ENCODE measurements at regions not wholly inside any gene's neighbourhood (a gene's known extent, or its start where the extent isn't known, plus 50 kb on each side); places are given as distances from the start of the nearest gene placed in this dataset.
A peak's percentile ranks its signal among the peaks of the same experiment; 100 is the strongest.

DNA sequence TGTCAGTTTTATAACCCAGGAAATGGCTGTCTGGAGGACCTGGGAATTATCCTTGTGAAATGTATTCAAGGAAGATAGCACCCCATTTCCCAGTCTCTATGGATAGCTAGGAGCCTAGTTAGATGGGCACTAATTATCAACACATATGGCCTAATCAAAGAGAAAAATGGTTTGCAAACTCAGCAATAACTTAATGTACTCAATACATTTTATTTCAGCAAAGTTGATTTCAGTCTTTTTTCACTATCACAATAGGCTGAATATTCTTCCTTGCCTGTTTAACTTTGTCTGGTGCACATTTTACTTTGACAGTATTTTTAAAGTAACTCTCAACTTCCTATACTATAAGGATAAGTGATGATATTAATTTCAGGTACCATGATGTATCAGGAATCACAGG is 756.3 kb downstream of the CCDC85A start:
- intact Hi-C loops (cut with DNase I): no loop called here
- no peaks in the 10 kb centered on the region for H3K4me1 ChIP-seq (replicated peaks in 1 of 2)
- H3K36me3 ChIP-seq (replicated peaks in 1 of 2): no peaks in the 10 kb centered on the region
- no peak overlapping the region for H3K4me3 ChIP-seq
- TF ChIP-seq, protein P1, sequence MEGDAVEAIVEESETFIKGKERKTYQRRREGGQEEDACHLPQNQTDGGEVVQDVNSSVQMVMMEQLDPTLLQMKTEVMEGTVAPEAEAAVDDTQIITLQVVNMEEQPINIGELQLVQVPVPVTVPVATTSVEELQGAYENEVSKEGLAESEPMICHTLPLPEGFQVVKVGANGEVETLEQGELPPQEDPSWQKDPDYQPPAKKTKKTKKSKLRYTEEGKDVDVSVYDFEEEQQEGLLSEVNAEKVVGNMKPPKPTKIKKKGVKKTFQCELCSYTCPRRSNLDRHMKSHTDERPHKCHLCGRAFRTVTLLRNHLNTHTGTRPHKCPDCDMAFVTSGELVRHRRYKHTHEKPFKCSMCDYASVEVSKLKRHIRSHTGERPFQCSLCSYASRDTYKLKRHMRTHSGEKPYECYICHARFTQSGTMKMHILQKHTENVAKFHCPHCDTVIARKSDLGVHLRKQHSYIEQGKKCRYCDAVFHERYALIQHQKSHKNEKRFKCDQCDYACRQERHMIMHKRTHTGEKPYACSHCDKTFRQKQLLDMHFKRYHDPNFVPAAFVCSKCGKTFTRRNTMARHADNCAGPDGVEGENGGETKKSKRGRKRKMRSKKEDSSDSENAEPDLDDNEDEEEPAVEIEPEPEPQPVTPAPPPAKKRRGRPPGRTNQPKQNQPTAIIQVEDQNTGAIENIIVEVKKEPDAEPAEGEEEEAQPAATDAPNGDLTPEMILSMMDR (IDR thresholded peaks at IDR 0.05): no peak
- TF ChIP-seq POLR2A (IDR thresholded peaks at IDR 0.05): no peak
- H3K27me3 ChIP-seq: no peaks in the 10 kb centered on the region
- no peak overlapping the region for H3K27ac ChIP-seq
- DNase-seq: no peak
- H3K9me3 ChIP-seq (replicated peaks in 1 of 3): no peaks in the 10 kb centered on the region

GRCh38 chr2:56952871-56953270 is 769.1 kb downstream of the CCDC85A start:
- H3K36me3 ChIP-seq (replicated peaks in 1 of 2): no peaks in the 10 kb centered on the region
- TF ChIP-seq, protein P1 (IDR thresholded peaks at IDR 0.05): no peak
- no peak for TF ChIP-seq POLR2A (IDR thresholded peaks at IDR 0.05)
- H3K4me1 ChIP-seq (replicated peaks in 1 of 2): no peaks in the 10 kb centered on the region
- H3K9me3 ChIP-seq (replicated peaks in 1 of 3): peaks cover 0 to 3% (median 0%) of the 10 kb centered on the region in 3 donors
- H3K27ac ChIP-seq: no peak overlapping the region
- no peaks in the 10 kb centered on the region for H3K27me3 ChIP-seq
- WGBS, 4 donors: 83 to 96% (median 90%) methylated on average over 2 of the region's 2 CpGs
- no peak overlapping the region for H3K4me3 ChIP-seq
- DNase-seq: no peak
- intact Hi-C loops (cut with DNase I): no loop called here

DNA sequence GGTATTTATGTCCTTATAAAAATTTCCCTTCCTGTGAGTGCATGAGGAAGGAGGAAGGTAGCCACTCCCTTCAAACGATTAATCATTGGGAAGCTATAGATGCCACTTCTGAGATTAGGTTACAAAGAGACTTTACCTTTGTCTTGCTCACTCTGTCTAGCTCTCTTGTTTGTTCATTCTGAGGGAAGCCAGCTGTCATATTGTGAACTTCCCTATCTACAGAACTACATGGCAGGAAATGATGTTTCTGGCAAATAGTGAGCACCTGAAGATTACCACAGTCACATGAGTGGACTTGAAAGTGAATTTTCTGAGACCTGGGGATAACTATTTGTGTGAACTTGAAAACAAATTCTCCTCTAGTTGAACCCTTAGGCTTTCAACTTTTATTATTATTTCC is 776.8 kb downstream of the CCDC85A start:
- Histone ChIP-seq H3K27ac (no peak overlapping the region), H3K9me3 (replicated peaks in 1 of 3) (no peaks in the 10 kb centered on the region), H3K4me3 (no peak overlapping the region), H3K27me3 (no peaks in the 10 kb centered on the region), H3K4me1 (replicated peaks in 1 of 2) (no peaks in the 10 kb centered on the region), H3K36me3 (replicated peaks in 1 of 2) (no peaks in the 10 kb centered on the region)
- intact Hi-C loops (cut with DNase I): no loop called here
- 68 to 78% (median 73%) methylated on average over 1 of the region's 1 CpG for WGBS, 4 donors
- TF ChIP-seq, protein P1 (IDR thresholded peaks at IDR 0.05): no peak
- no peak for TF ChIP-seq POLR2A (IDR thresholded peaks at IDR 0.05)
- DNase-seq: no peak

DNA sequence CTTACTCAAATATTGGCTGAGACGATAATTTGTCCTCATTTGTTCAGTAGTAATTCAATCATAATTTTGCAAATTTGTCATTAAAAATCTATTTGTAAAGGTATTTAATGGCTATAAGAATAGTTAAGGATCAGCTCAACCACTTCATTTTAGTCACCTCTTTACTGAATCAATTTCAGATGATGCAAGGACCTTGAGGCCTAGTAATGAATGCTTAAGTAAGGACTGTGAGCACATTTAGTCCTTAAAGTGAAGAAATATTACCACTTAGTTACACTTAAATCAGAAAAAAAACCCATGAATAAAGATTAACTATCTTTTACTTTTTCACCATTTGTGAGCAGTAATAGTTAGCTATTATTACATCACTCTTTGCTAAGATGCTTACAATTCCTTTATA is 778.9 kb downstream of the CCDC85A start:
- no peak for DNase-seq
- intact Hi-C loops (cut with DNase I): no loop called here
- Histone ChIP-seq H3K27ac (no peak overlapping the region), H3K4me3 (peak overlapping the region in 1 of 4 donors; percentile 1), H3K36me3 (replicated peaks in 1 of 2) (no peaks in the 10 kb centered on the region), H3K27me3 (no peaks in the 10 kb centered on the region), H3K4me1 (replicated peaks in 1 of 2) (no peaks in the 10 kb centered on the region), H3K9me3 (replicated peaks in 1 of 3) (no peaks in the 10 kb centered on the region)
- WGBS, 4 donors: 87 to 94% (median 91%) methylated on average over 1 of the region's 1 CpG
- TF ChIP-seq POLR2A (IDR thresholded peaks at IDR 0.05): no peak

GRCh38 chr2:56969513-56969912 is 785.7 kb downstream of the CCDC85A start:
- no peaks in the 10 kb centered on the region for H3K36me3 ChIP-seq (replicated peaks in 1 of 2)
- WGBS, 4 donors: 67 to 74% (median 71%) methylated on average over 3 of the region's 3 CpGs
- no peaks in the 10 kb centered on the region for H3K4me1 ChIP-seq (replicated peaks in 1 of 2)
- H3K27me3 ChIP-seq: no peaks in the 10 kb centered on the region
- no peaks in the 10 kb centered on the region for H3K9me3 ChIP-seq (replicated peaks in 1 of 3)
- H3K27ac ChIP-seq: no peak overlapping the region
- no peak for DNase-seq
- TF ChIP-seq, protein P1 (IDR thresholded peaks at IDR 0.05): no peak
- no peak for TF ChIP-seq POLR2A (IDR thresholded peaks at IDR 0.05)
- no peak overlapping the region for H3K4me3 ChIP-seq
- intact Hi-C loops (cut with DNase I): no loop called here
